ENCODE measurements at regions not wholly inside any gene's neighbourhood (a gene's known extent, or its start where the extent isn't known, plus 50 kb on each side); places are given as distances from the start of the nearest gene placed in this dataset.

GRCh38 chr6:19906171-19906570 lies 69.0 kb downstream of the ID4 start:
- no TSS peak for BruUV-seq (replicated peaks)
- ChIA-PET CTCF (no interaction called here), POLR2A (no interaction called here)
- H3K4me1 ChIP-seq, result no peaks in the 10 kb centered on the region
- intact Hi-C loops (cut with micrococcal nuclease; ENCODE audit: unreplicated experiment), result no loop called here
- H3K4me3 ChIP-seq (ENCODE audit: low read depth, low read length), result no peak overlapping the region
- no peaks in the 10 kb centered on the region for H3K36me3 ChIP-seq (ENCODE audit: control insufficient read depth, insufficient read depth, low read length)
- H3K27ac Mint-ChIP-seq (ENCODE audit: unreplicated experiment), result no peak overlapping the region
- H3K9me3 ChIP-seq, result no peaks in the 10 kb centered on the region
- H3K27me3 ChIP-seq (replicated peaks; ENCODE audit: control insufficient read depth, insufficient read depth, low read length), result no peaks in the 10 kb centered on the region
- no peaks in the 10 kb centered on the region for H3K4me1 Mint-ChIP-seq (ENCODE audit: low read depth, unreplicated experiment)
- H3K9me3 Mint-ChIP-seq (ENCODE audit: unreplicated experiment), result no peaks in the 10 kb centered on the region
- H3K36me3 Mint-ChIP-seq (ENCODE audit: insufficient read depth, unreplicated experiment), result no peaks in the 10 kb centered on the region
- no peak overlapping the region for H3K4me3 Mint-ChIP-seq (ENCODE audit: unreplicated experiment)
- TF ChIP-seq CTCF (IDR thresholded peaks at IDR 0.05; ENCODE audit: insufficient read depth in 1 of 2, low read depth in 1 of 2, low read length in 1 of 2, severe bottlenecking in 1 of 2, unreplicated experiment in 1 of 2), result no peak
- no peak for DNase-seq
- H3K27me3 Mint-ChIP-seq (ENCODE audit: insufficient read depth, unreplicated experiment), result peaks cover 17% of the 10 kb centered on the region

DNA sequence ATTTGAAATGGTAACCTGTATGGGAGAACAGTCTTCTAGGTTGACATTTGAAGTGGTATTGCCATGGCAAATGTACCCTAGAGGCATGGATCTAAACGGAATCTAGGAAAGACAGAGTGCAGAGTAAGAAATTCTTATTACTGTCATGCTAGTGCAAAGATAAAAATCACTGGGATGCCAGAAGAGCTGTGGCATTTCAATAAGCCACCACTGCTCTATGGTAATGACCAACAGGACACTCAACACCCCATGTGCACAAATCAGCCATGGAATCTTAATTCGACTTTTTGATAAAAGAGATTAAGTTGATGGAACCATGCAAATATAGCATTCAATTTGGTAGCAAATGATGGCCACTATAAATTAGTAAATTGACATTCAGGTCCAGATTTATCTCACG lies 74.1 kb downstream of the ID4 start:
- POLR2A ChIA-PET, result no interaction called here
- no TSS peak for BruUV-seq (replicated peaks)

GRCh38 chr6:19918436-19918835 lies 81.3 kb downstream of the ID4 start:
- ChIA-PET CTCF (no interaction called here), POLR2A (no interaction called here)
- no peaks in the 10 kb centered on the region for H3K27me3 ChIP-seq (replicated peaks; ENCODE audit: control insufficient read depth, insufficient read depth, low read length)
- no TSS peak for BruUV-seq (replicated peaks)
- no peaks in the 10 kb centered on the region for H3K4me1 Mint-ChIP-seq (ENCODE audit: low read depth, unreplicated experiment)
- H3K36me3 Mint-ChIP-seq (ENCODE audit: insufficient read depth, unreplicated experiment), result no peaks in the 10 kb centered on the region
- no peak overlapping the region for H3K4me3 ChIP-seq (ENCODE audit: low read depth, low read length)
- H3K9me3 ChIP-seq, result no peaks in the 10 kb centered on the region; the same call in 1 of the 2 replicates
- no peak for DNase-seq
- H3K9me3 Mint-ChIP-seq (ENCODE audit: unreplicated experiment), result no peaks in the 10 kb centered on the region
- H3K27me3 Mint-ChIP-seq (ENCODE audit: insufficient read depth, unreplicated experiment), result peaks cover 6% of the 10 kb centered on the region
- H3K27ac Mint-ChIP-seq (ENCODE audit: unreplicated experiment), result no peak overlapping the region
- H3K4me3 Mint-ChIP-seq (ENCODE audit: unreplicated experiment), result no peak overlapping the region
- intact Hi-C loops (cut with micrococcal nuclease; ENCODE audit: unreplicated experiment), result no loop called here
- H3K4me1 ChIP-seq, result no peaks in the 10 kb centered on the region
- no peak for TF ChIP-seq CTCF (IDR thresholded peaks at IDR 0.05; ENCODE audit: insufficient read depth in 1 of 2, low read depth in 1 of 2, low read length in 1 of 2, severe bottlenecking in 1 of 2, unreplicated experiment in 1 of 2)
- no peaks in the 10 kb centered on the region for H3K36me3 ChIP-seq (ENCODE audit: control insufficient read depth, insufficient read depth, low read length)

More for the DNA sequence above, 74.1 kb downstream of the ID4 start:
- Mint-ChIP-seq H3K27ac (ENCODE audit: unreplicated experiment) (no peak overlapping the region), H3K36me3 (ENCODE audit: insufficient read depth, unreplicated experiment) (no peaks in the 10 kb centered on the region), H3K4me3 (ENCODE audit: unreplicated experiment) (no peak overlapping the region), H3K4me1 (ENCODE audit: low read depth, unreplicated experiment) (no peaks in the 10 kb centered on the region), H3K9me3 (ENCODE audit: unreplicated experiment) (no peaks in the 10 kb centered on the region), H3K27me3 (ENCODE audit: insufficient read depth, unreplicated experiment) (peaks cover 11% of the 10 kb centered on the region)
- CTCF ChIA-PET, result no interaction called here
- Histone ChIP-seq H3K4me3 (ENCODE audit: low read depth, low read length) (no peak overlapping the region), H3K4me1 (no peaks in the 10 kb centered on the region), H3K9me3 (no peaks in the 10 kb centered on the region; the same call in 1 of the 2 replicates), H3K36me3 (ENCODE audit: control insufficient read depth, insufficient read depth, low read length) (no peaks in the 10 kb centered on the region), H3K27me3 (replicated peaks; ENCODE audit: control insufficient read depth, insufficient read depth, low read length) (no peaks in the 10 kb centered on the region)
- no peak for TF ChIP-seq CTCF (IDR thresholded peaks at IDR 0.05; ENCODE audit: insufficient read depth in 1 of 2, low read depth in 1 of 2, low read length in 1 of 2, severe bottlenecking in 1 of 2, unreplicated experiment in 1 of 2)
- intact Hi-C loops (cut with micrococcal nuclease; ENCODE audit: unreplicated experiment), result no loop called here
- DNase-seq, result no peak
